Upper lobe of right lung (tissue), 1 donor: ENCODE measurements at regions not wholly inside any gene's neighbourhood (a gene's known extent, or its start where the extent isn't known, plus 50 kb on each side); places are given as distances from the start of the nearest gene placed in this dataset.

Experiments
- ATAC-seq: fragments of 200-7000 bp; cut with Tn5 transposase; one replicate; pipeline ENCODE4 v1.9.1; 2020; ENCODE audit warnings: mild to moderate bottlenecking, moderate library complexity
- DNase-seq: peaks from one replicate; pipeline ENCODE4 v3.0.0-alpha.2; 2020
- H3K27ac ChIP-seq: fragments of 200-600 bp; one replicate; pipeline ENCODE4 v1.8.0; 2022
- H3K27me3 ChIP-seq: fragments of 200-600 bp; one replicate; pipeline ENCODE4 v1.8.0; 2022; ENCODE audit warnings: mild to moderate bottlenecking
- H3K36me3 ChIP-seq: fragments of 200-600 bp; one replicate; pipeline ENCODE4 v1.8.0; 2022
- H3K4me1 ChIP-seq: fragments of 200-600 bp; one replicate; pipeline ENCODE4 v1.8.0; 2022
- H3K4me3 ChIP-seq: fragments of 200-600 bp; one replicate; pipeline ENCODE4 v1.8.0; 2022; ENCODE audit warnings: mild to moderate bottlenecking
- H3K9me3 ChIP-seq: fragments of 200-600 bp; one replicate; pipeline ENCODE4 v1.8.0; 2022
- intact Hi-C: fragments of 100-400 bp; cut with DNase I; formaldehyde crosslinking; loops from one replicate; pipeline ENCODE4 v1.11.0; 2022
- TF ChIP-seq, protein P1 (sequence below): fragments of 200-600 bp; IDR thresholded peaks from one replicate; pipeline ENCODE4 v1.8.0; 2022; ENCODE audit warnings: antibody characterized with exemption
- donor health status: DM: no; HTN: yes; CAD: no; lungs with severe emphysema.

DNA sequence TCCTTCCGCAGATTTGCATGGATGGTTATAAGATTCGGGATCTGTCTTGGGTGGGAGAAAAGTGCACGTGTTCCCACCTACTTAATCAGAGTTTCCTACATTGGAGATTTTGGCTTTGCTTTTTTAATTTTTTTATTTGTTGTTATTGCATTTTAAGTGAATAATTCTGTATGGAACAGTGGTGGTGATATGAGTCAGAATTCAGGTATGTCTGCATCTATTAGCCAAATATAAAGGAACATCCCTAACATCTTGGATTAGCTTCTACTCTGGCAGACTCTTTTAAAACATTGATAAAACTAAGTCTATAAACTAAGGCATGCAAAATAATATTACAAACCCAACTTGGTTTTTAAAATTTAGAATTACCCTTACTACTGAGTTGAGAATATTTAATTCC lies 659.8 kb upstream of the EPHA5 start:
- no peaks in the 10 kb centered on the region for H3K36me3 ChIP-seq
- no peaks in the 10 kb centered on the region for H3K9me3 ChIP-seq
- intact Hi-C loops: no loop called here
- DNase-seq (no peak), ATAC-seq (no peak)
- H3K27me3 ChIP-seq: no peaks in the 10 kb centered on the region
- no peaks in the 10 kb centered on the region for H3K4me1 ChIP-seq
- H3K27ac ChIP-seq: no peak overlapping the region
- TF ChIP-seq, protein P1, sequence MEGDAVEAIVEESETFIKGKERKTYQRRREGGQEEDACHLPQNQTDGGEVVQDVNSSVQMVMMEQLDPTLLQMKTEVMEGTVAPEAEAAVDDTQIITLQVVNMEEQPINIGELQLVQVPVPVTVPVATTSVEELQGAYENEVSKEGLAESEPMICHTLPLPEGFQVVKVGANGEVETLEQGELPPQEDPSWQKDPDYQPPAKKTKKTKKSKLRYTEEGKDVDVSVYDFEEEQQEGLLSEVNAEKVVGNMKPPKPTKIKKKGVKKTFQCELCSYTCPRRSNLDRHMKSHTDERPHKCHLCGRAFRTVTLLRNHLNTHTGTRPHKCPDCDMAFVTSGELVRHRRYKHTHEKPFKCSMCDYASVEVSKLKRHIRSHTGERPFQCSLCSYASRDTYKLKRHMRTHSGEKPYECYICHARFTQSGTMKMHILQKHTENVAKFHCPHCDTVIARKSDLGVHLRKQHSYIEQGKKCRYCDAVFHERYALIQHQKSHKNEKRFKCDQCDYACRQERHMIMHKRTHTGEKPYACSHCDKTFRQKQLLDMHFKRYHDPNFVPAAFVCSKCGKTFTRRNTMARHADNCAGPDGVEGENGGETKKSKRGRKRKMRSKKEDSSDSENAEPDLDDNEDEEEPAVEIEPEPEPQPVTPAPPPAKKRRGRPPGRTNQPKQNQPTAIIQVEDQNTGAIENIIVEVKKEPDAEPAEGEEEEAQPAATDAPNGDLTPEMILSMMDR: no peak
- no peak overlapping the region for H3K4me3 ChIP-seq

DNA sequence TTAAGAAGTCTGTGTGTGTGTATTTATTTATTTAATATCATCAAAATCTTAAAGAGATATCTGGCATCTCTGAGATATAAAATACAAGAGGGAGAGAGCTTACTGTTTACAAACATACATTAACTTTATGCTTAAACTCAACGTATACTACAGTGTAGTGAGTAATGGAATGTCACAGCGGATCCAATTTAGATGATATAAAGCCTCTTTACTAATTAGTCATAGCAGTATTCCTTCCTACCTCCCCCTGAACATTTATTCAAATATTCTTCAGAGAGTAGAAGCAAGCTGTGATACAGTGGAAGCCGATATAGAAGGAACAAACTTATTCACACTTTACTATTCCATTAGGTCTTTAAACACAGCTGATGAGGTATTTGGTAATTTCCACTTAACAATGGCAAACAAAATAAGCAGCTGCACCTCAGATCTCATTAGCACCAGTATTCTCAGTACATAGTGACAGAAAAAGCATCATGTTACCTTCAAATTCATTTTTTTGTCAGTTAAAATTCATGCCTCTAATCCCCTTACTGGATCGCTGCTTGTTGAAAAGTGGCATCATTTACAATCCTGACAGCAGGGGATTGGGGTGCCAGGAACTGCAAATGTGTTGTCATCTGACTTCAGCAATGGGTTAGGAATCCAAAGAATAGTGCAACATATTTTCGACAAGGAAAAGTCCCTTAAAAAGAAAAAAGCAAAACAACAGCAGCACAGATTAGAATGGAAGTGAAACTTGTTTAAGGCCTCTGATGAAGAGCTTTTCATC lies 658.7 kb upstream of the EPHA5 start:
- TF ChIP-seq, protein P1: no peak
- ATAC-seq (no peak), DNase-seq (no peak)
- intact Hi-C loops: no loop called here
- Histone ChIP-seq H3K4me3 (no peak overlapping the region), H3K4me1 (no peaks in the 10 kb centered on the region), H3K27ac (no peak overlapping the region), H3K36me3 (no peaks in the 10 kb centered on the region), H3K9me3 (no peaks in the 10 kb centered on the region), H3K27me3 (no peaks in the 10 kb centered on the region)

DNA sequence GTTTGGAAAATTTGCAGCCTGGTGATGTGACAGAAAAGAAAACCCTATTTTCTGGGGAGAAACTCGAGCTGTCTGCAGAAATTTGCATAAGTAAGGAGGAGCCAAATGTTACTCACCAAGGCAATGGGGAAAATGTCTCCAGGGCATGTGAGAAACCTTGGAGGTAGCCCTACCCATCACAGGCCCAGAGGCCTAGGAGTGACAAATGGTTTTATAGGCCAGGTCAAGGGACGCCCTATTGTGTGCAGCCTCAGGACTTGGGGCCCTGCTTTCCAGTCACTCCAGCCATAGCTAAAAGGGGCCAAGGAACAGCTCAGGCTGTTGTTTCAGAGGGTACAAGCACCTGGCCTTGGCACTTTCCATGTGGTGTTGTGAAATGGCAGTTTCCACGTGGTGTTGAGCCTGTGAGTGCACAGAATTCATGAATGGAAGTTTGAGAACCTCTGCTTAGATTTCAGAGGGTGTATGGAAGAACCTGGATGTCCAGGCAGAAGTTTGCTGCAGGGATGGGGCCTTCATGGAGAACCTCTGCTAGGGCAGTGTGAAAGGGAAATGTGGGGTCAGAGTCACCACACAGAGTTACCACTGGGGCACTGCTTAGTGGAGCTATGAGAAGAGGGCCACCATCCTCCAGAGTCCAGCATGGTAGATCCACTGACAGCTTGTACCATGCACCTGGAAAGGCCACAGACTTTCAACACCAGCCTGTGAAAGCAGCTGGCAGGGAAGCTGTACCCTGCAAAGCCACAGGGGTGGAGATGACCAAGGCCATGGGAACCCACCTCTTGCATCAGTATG lies 637.6 kb upstream of the EPHA5 start:
- Histone ChIP-seq H3K4me1 (no peaks in the 10 kb centered on the region), H3K4me3 (no peak overlapping the region), H3K27ac (no peak overlapping the region), H3K9me3 (no peaks in the 10 kb centered on the region), H3K36me3 (no peaks in the 10 kb centered on the region), H3K27me3 (no peaks in the 10 kb centered on the region)
- TF ChIP-seq, protein P1: no peak
- intact Hi-C loops: no loop called here
- DNase-seq (no peak), ATAC-seq (no peak)

DNA sequence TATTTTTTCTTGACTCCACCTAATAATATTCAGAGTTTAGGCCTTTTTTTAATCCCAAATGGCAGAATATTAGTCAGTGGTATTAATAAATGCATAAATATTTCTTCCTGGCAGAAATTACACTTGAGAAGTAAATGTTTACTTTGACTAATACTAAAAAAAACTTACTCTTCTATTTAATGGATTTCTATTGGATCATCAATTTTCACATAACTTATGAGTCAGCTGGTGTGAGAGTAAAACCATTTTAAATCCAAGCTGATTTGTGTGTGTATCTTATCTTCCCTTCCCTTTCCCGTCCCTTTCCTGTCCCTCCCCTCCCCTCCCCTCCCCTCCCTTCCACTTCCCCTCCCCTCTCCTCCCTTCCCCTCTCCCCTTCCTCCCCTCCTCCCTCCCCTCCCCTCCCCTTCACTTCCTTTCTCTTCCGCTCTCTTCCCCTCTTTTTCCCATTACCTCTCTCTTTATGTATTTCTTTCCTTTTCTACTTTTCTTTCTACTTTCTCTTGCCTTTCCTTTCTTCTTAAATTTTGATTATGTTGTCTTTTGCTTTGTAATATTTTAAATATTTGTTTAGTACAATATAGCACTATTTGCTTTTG lies 630.1 kb upstream of the EPHA5 start:
- no peaks in the 10 kb centered on the region for H3K4me1 ChIP-seq
- H3K4me3 ChIP-seq: no peak overlapping the region
- no peaks in the 10 kb centered on the region for H3K36me3 ChIP-seq
- H3K9me3 ChIP-seq: no peaks in the 10 kb centered on the region
- intact Hi-C loops: no loop called here
- H3K27ac ChIP-seq: no peak overlapping the region
- ATAC-seq: no peak
- TF ChIP-seq, protein P1: no peak
- H3K27me3 ChIP-seq: no peaks in the 10 kb centered on the region
- no peak for DNase-seq

DNA sequence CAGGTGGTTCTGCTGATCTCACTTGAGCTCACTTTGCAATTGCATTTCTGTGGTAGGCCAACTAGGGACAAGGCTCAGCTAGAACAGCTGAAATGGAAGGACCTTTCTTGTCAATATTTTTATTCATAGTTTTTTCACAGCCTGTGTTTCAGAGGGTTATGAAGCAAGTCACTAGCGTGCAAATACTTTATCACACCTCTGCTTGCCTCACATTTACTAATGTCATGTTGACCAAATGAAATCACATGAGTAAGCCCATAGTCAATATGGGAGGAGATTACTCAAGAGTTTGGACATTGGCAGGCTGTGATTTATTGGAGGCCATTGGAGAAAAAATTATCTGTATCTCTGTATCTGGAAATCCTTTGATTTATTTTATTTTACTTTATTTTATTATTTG lies 628.3 kb upstream of the EPHA5 start:
- H3K9me3 ChIP-seq: no peaks in the 10 kb centered on the region
- H3K27me3 ChIP-seq: no peaks in the 10 kb centered on the region
- TF ChIP-seq, protein P1: no peak
- intact Hi-C loops: no loop called here
- no peaks in the 10 kb centered on the region for H3K36me3 ChIP-seq
- H3K4me1 ChIP-seq: no peaks in the 10 kb centered on the region
- no peak overlapping the region for H3K27ac ChIP-seq
- no peak for ATAC-seq
- DNase-seq: no peak
- H3K4me3 ChIP-seq: no peak overlapping the region
